ENCODE measurements at regions not wholly inside any gene's neighbourhood (a gene's known extent, or its start where the extent isn't known, plus 50 kb on each side); places are given as distances from the start of the nearest gene placed in this dataset.
A peak's percentile ranks its signal among the peaks of the same experiment; 100 is the strongest.

- DNase-seq (no peak), ATAC-seq (no peak)
- TF ChIP-seq CTCF (IDR thresholded peaks at IDR 0.05): no peak
- peaks cover 5% of the 10 kb centered on the region in 2 donors for H3K4me1 Mint-ChIP-seq
- H3K27me3 ChIP-seq (ENCODE audit: control insufficient read depth, insufficient read depth, low read length): no peaks in the 10 kb centered on the region
- no peaks in the 10 kb centered on the region for H3K27me3 Mint-ChIP-seq (ENCODE audit: low read depth in 2 of 2)
- no peak overlapping the region for H3K4me3 Mint-ChIP-seq
- WGBS (ENCODE audit: insufficient coverage): 94% methylated on average over 2 of the region's 2 CpGs
- H3K9me3 Mint-ChIP-seq: no peaks in the 10 kb centered on the region
- no peak overlapping the region for H3K27ac ChIP-seq (ENCODE audit: low read length)
- H3K36me3 ChIP-seq (ENCODE audit: control insufficient read depth, insufficient read depth, low read length): no peaks in the 10 kb centered on the region
- H3K36me3 Mint-ChIP-seq: no peaks in the 10 kb centered on the region
- intact Hi-C loops (cut with micrococcal nuclease): no loop called here
- H3K4me3 ChIP-seq (ENCODE audit: low read length): no peak overlapping the region
- no peak overlapping the region for H3K27ac Mint-ChIP-seq
- H3K9me3 ChIP-seq (ENCODE audit: control insufficient read depth, insufficient read depth, low read length): no peaks in the 10 kb centered on the region
- no peaks in the 10 kb centered on the region for H3K4me1 ChIP-seq (ENCODE audit: control insufficient read depth, insufficient read depth, low read length)
Observed at GRCh38 chr12:66852765-66853164, 173.9 kb upstream of the GRIP1 start.

DNA sequence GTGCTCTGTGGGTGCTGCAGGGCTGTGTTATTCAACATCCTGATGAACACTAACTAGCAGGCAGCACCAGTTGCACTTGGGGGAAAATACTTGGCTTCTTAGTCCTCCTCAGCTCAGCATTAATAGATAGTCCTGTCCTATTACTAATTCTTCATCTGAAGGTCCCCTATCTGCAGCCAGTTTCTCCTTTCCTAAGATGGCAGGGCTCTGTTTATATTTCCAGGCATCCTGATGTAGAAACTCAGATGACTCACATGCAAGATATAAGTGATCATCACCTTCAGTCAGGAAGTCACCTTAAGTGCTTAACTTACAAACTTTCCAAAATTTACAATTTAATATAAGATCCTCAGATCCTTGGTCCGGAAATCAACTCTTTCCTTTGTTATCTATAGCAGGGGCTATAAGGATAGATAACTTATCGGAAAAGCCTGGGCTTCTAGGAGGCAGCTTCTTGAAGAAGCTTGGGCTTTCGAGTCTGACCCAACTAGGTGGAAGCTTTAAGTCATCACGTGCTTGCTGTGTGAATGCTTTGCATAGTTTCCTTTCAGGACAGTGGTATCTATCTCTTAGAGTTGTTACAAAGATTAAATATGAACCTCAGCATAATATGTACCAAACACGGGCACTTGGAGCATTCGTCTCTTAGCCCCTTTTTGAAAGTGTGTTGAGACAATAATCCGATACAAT lies 181.0 kb upstream of the GRIP1 start:
- Mint-ChIP-seq H3K27ac (no peak overlapping the region), H3K4me3 (no peak overlapping the region), H3K27me3 (ENCODE audit: low read depth in 2 of 2) (peaks cover 9 to 17% of the 10 kb centered on the region in 2 donors), H3K36me3 (no peaks in the 10 kb centered on the region), H3K4me1 (peaks cover 13 to 26% of the 10 kb centered on the region in 2 donors), H3K9me3 (no peaks in the 10 kb centered on the region)
- Histone ChIP-seq H3K27me3 (ENCODE audit: control insufficient read depth, insufficient read depth, low read length) (no peaks in the 10 kb centered on the region), H3K9me3 (ENCODE audit: control insufficient read depth, insufficient read depth, low read length) (no peaks in the 10 kb centered on the region), H3K27ac (ENCODE audit: low read length) (no peak overlapping the region), H3K4me3 (ENCODE audit: low read length) (no peak overlapping the region), H3K36me3 (ENCODE audit: control insufficient read depth, insufficient read depth, low read length) (no peaks in the 10 kb centered on the region), H3K4me1 (ENCODE audit: control insufficient read depth, insufficient read depth, low read length) (peaks cover 5% of the 10 kb centered on the region)
- DNase-seq (no peak), ATAC-seq (no peak)
- intact Hi-C loops (cut with micrococcal nuclease): loop anchor here (2.0 kb wide), 1 partner anchor 589 kb away; no protein-coding TSS in a partner anchor
- WGBS (ENCODE audit: insufficient coverage): 86% methylated on average over 7 of the region's 7 CpGs
- no peak for TF ChIP-seq CTCF (IDR thresholded peaks at IDR 0.05)

DNA sequence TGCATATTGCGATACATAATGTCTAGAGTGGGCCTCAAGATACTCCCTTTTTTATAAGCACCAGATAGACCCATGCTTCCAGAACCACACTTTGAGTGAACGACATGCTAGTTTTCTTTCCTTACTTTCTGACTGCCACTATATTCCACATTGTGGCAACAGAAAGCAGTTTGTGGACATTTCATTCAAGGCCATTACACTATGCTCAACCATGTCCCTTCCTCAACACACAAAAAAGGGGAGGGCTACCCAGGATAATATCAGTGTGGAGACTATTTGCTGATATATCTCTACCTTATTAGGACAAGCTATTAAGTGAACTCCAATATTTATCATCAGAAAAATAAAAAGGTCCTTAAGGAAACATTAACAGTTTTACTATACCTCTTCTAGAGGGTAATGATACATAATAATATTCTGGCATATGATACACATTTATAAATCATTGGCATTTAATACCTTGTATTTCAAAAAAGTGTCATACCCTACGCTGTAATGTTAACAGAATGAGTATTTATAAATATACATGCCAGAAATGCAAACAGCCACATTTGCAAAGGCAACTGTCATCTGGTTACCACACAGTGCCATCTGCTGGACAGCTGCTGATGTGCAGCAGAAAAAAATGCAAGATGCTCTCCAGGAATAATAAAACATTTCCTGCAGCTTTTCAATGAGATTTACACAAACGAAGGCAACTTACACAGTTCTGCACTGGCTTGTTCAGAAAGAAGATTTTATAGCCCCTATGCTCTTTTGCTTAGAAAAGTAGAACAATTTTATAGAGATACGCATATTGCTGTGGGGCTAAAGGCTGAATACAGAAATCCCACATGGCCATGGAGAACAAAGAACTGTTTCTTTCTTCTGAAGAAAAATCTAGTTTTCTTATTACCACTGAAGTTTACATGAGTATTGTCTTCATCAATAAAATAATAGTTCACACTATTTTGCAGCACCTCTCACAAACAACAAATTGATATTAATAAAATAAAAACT lies 182.2 kb upstream of the GRIP1 start:
- 59% methylated on average over 4 of the region's 5 CpGs for WGBS (ENCODE audit: insufficient coverage)
- peaks cover 9 to 28% of the 10 kb centered on the region in 2 donors for H3K27me3 Mint-ChIP-seq (ENCODE audit: low read depth in 2 of 2)
- Histone ChIP-seq H3K4me1 (ENCODE audit: control insufficient read depth, insufficient read depth, low read length) (peaks cover 5% of the 10 kb centered on the region), H3K27ac (ENCODE audit: low read length) (no peak overlapping the region), H3K9me3 (ENCODE audit: control insufficient read depth, insufficient read depth, low read length) (no peaks in the 10 kb centered on the region), H3K36me3 (ENCODE audit: control insufficient read depth, insufficient read depth, low read length) (no peaks in the 10 kb centered on the region), H3K27me3 (ENCODE audit: control insufficient read depth, insufficient read depth, low read length) (no peaks in the 10 kb centered on the region), H3K4me3 (ENCODE audit: low read length) (no peak overlapping the region)
- no peak overlapping the region for H3K4me3 Mint-ChIP-seq
- TF ChIP-seq CTCF (IDR thresholded peaks at IDR 0.05): peak; percentile 98
- H3K9me3 Mint-ChIP-seq: no peaks in the 10 kb centered on the region
- no peaks in the 10 kb centered on the region for H3K36me3 Mint-ChIP-seq
- H3K4me1 Mint-ChIP-seq: peaks cover 13 to 26% of the 10 kb centered on the region in 2 donors
- no peak overlapping the region for H3K27ac Mint-ChIP-seq
- intact Hi-C loops (cut with micrococcal nuclease): loop anchor here (1.0 to 2.0 kb wide), 2 partner anchors 172 to 590 kb away; no protein-coding TSS in a partner anchor
- ATAC-seq: peak; percentile 68 to 79 (median 75)
- DNase-seq: peak; percentile 55 to 83
